Caco-2 (cell line): ENCODE measurements at regions not wholly inside any gene's neighbourhood (a gene's known extent, or its start where the extent isn't known, plus 50 kb on each side); places are given as distances from the start of the nearest gene placed in this dataset.

Source experiments
- BruUV-seq: library from RNA; stranded (reverse); fragments of 400-500 nt; replicated peaks from 2 replicates; lab custom pipeline; 2021; lab: Mats Ljungman, UMichigan
- CTCF ChIA-PET: fragments of 300-600 bp; sonication (Branson Sonifier 250); formaldehyde crosslinking; loops from one replicate; lab custom pipeline; 2022; ENCODE audit warnings: antibody characterized with exemption; lab: Charles Lee
- POLR2A ChIA-PET: fragments of 300-600 bp; sonication (Branson Sonifier 250); formaldehyde crosslinking; loops from one replicate; lab custom pipeline; 2022; ENCODE audit warnings: antibody characterized with exemption; lab: Charles Lee
- DNase-seq, 2 experiments: peaks; one replicate each; pipeline versions ENCODE4 v3.0.0 to v3.0.0-alpha.2; 2020 to 2022
- H3K27me3 ChIP-seq: replicated peaks from 2 replicates; pipeline ENCODE4 v1.6.0; 2011; ENCODE audit warnings: low read length; ENCODE audit not compliant: control insufficient read depth, insufficient read depth
- H3K36me3 ChIP-seq: 2 replicates; pipeline ENCODE4 v1.5.1; 2011; ENCODE audit warnings: low read length; ENCODE audit not compliant: control insufficient read depth, insufficient read depth
- H3K4me1 ChIP-seq: fragments of 250-450 bp; sonication (Bioruptor Pico); 2 replicates; pipeline ENCODE4 v1.5.1; 2020; ENCODE audit warnings: mild to moderate bottlenecking
- H3K4me3 ChIP-seq: 2 replicates; pipeline ENCODE4 v1.5.1; 2011; ENCODE audit warnings: low read depth, mild to moderate bottlenecking, control low read depth, low read length
- H3K9me3 ChIP-seq: fragments of 250-450 bp; sonication (Bioruptor Pico); 2 replicates; pipeline ENCODE4 v1.5.1; 2020; ENCODE audit warnings: mild to moderate bottlenecking, moderate library complexity
- H3K27ac Mint-ChIP-seq: one replicate; pipeline ENCODE4 v1.8.0; 2022; ENCODE audit warnings: mixed read lengths; ENCODE audit not compliant: unreplicated experiment
- H3K27me3 Mint-ChIP-seq: one replicate; pipeline ENCODE4 v1.8.0; 2022; ENCODE audit warnings: mixed read lengths; ENCODE audit not compliant: insufficient read depth, unreplicated experiment
- H3K36me3 Mint-ChIP-seq: one replicate; pipeline ENCODE4 v1.8.0; 2022; ENCODE audit warnings: mild to moderate bottlenecking, mixed read lengths; ENCODE audit not compliant: insufficient read depth, unreplicated experiment
- H3K4me1 Mint-ChIP-seq: one replicate; pipeline ENCODE4 v1.8.0; 2022; ENCODE audit warnings: low read depth, mixed read lengths; ENCODE audit not compliant: unreplicated experiment
- H3K4me3 Mint-ChIP-seq: one replicate; pipeline ENCODE4 v1.8.0; 2022; ENCODE audit warnings: mild to moderate bottlenecking, moderate library complexity, mixed read lengths; ENCODE audit not compliant: unreplicated experiment
- H3K9me3 Mint-ChIP-seq: one replicate; pipeline ENCODE4 v1.8.0; 2022; ENCODE audit warnings: mixed read lengths; ENCODE audit not compliant: unreplicated experiment
- intact Hi-C: fragments of 100-400 bp; cut with micrococcal nuclease; formaldehyde crosslinking; loops from one replicate; pipeline ENCODE4 v1.10.0; 2022; ENCODE audit not compliant: unreplicated experiment
- TF ChIP-seq, protein P1 (sequence below), 2 experiments: fragments of 200-600 bp in 1 of 2; IDR thresholded peaks; 1 replicate in 1 of 2; 2 replicates in 1 of 2; pipeline versions ENCODE4 v1.5.1 to v1.8.0; 2011 to 2022; ENCODE audit warnings: antibody characterized with exemption in 1 of 2, control low read depth in 1 of 2, inconsistent platforms in 1 of 2, low read depth in 1 of 2, low read length in 1 of 2, mild to moderate bottlenecking in 1 of 2, moderate library complexity in 1 of 2; ENCODE audit not compliant: insufficient read depth in 1 of 2, severe bottlenecking in 1 of 2, unreplicated experiment in 1 of 2

DNA sequence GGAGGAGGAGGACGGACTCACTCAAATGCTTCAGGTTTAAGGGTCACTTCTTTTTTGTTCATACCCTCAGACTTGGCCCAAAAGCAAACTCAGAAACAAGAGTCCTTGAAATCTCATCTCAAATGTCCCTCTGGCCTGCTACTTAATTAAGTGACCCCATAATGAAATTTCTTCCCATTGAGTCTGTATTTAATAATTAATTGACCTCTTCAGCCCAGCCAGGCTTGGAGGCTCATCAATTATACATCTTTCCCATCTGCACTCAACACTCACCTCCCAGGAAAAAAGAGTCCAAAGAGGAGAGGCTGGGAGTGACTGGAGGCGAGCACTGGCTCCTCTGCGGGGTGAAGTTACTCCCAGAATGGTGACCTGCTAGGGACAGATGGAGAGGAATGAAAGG lies 90.5 kb upstream of the EYA2 start:
- Histone ChIP-seq H3K9me3 (no peaks in the 10 kb centered on the region), H3K4me1 (no peaks in the 10 kb centered on the region), H3K36me3 (no peaks in the 10 kb centered on the region), H3K4me3 (no peak overlapping the region), H3K27me3 (no peaks in the 10 kb centered on the region; the same call in 1 of the 2 replicates)
- H3K9me3 Mint-ChIP-seq, result no peaks in the 10 kb centered on the region
- no peaks in the 10 kb centered on the region for H3K4me1 Mint-ChIP-seq
- H3K27ac Mint-ChIP-seq, result no peak overlapping the region
- TF ChIP-seq, protein P1, sequence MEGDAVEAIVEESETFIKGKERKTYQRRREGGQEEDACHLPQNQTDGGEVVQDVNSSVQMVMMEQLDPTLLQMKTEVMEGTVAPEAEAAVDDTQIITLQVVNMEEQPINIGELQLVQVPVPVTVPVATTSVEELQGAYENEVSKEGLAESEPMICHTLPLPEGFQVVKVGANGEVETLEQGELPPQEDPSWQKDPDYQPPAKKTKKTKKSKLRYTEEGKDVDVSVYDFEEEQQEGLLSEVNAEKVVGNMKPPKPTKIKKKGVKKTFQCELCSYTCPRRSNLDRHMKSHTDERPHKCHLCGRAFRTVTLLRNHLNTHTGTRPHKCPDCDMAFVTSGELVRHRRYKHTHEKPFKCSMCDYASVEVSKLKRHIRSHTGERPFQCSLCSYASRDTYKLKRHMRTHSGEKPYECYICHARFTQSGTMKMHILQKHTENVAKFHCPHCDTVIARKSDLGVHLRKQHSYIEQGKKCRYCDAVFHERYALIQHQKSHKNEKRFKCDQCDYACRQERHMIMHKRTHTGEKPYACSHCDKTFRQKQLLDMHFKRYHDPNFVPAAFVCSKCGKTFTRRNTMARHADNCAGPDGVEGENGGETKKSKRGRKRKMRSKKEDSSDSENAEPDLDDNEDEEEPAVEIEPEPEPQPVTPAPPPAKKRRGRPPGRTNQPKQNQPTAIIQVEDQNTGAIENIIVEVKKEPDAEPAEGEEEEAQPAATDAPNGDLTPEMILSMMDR (IDR thresholded peaks at IDR 0.05; ENCODE audit: insufficient read depth in 1 of 2, low read depth in 1 of 2, low read length in 1 of 2, severe bottlenecking in 1 of 2, unreplicated experiment in 1 of 2), result no peak
- no peak for DNase-seq
- intact Hi-C loops, result no loop called here
- peaks cover 35% of the 10 kb centered on the region for H3K27me3 Mint-ChIP-seq
- H3K36me3 Mint-ChIP-seq, result no peaks in the 10 kb centered on the region
- ChIA-PET POLR2A (no interaction called here), CTCF (no interaction called here)
- no peak overlapping the region for H3K4me3 Mint-ChIP-seq
- BruUV-seq, result no TSS peak

DNA sequence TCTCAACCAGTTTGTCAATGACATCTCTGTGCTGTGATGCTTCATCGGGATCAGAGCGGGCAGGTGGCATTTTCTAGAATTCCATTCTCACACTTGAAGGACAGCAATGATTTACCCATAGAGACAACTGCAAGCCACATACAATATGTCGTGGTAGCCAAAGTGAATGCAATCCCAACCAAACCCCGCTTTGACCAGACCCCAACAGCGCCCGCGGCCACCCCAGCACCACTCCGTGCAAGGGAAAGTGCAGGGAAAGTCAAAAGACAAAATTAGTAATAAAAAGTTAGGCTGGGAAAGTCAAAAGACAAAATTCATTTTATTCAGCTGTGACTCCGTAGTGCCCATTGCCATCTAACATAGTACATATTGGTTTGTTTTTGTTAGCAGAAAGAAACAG lies 88.8 kb upstream of the EYA2 start:
- CTCF ChIA-PET, result no interaction called here
- no peak for DNase-seq
- Mint-ChIP-seq H3K4me1 (no peaks in the 10 kb centered on the region), H3K9me3 (no peaks in the 10 kb centered on the region), H3K27me3 (peaks cover 29% of the 10 kb centered on the region), H3K36me3 (no peaks in the 10 kb centered on the region), H3K4me3 (no peak overlapping the region), H3K27ac (no peak overlapping the region)
- Histone ChIP-seq H3K36me3 (no peaks in the 10 kb centered on the region), H3K9me3 (no peaks in the 10 kb centered on the region), H3K4me1 (no peaks in the 10 kb centered on the region), H3K27me3 (no peaks in the 10 kb centered on the region), H3K4me3 (no peak overlapping the region)
- intact Hi-C loops, result no loop called here
- BruUV-seq, result no TSS peak
- POLR2A ChIA-PET, result no interaction called here
- TF ChIP-seq, protein P1 (IDR thresholded peaks at IDR 0.05; ENCODE audit: insufficient read depth in 1 of 2, low read depth in 1 of 2, low read length in 1 of 2, severe bottlenecking in 1 of 2, unreplicated experiment in 1 of 2), result no peak

DNA sequence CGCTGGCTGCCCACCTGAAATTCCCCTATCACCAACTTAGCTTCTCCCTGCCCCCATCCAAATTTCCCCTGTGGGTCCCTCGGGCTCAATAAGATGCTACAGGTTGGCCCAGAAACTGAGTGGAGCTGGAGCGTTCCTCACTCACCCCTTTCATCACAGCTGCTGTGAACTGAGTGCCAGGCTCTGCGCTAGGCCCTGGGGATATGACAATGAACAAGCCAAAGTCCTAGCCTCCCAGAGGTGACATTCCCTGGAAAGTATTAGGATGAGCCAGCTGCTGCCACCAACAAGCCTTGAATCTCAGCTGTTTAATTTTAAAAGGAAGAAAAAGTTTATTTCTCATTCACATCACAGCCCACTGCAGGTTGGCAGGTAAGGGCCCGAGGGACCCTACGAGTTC lies 86.6 kb upstream of the EYA2 start:
- H3K36me3 Mint-ChIP-seq, result no peaks in the 10 kb centered on the region
- no peaks in the 10 kb centered on the region for H3K9me3 ChIP-seq
- H3K4me3 ChIP-seq, result no peak overlapping the region
- H3K4me1 Mint-ChIP-seq, result peaks cover 5% of the 10 kb centered on the region
- ChIA-PET POLR2A (no interaction called here), CTCF (no interaction called here)
- H3K36me3 ChIP-seq, result no peaks in the 10 kb centered on the region
- DNase-seq, result no peak
- H3K4me1 ChIP-seq, result no peaks in the 10 kb centered on the region
- H3K27me3 Mint-ChIP-seq, result peaks cover 21% of the 10 kb centered on the region
- H3K4me3 Mint-ChIP-seq, result no peak overlapping the region
- no TSS peak for BruUV-seq
- intact Hi-C loops, result no loop called here
- TF ChIP-seq, protein P1 (IDR thresholded peaks at IDR 0.05; ENCODE audit: insufficient read depth in 1 of 2, low read depth in 1 of 2, low read length in 1 of 2, severe bottlenecking in 1 of 2, unreplicated experiment in 1 of 2), result no peak
- 0 out of 2 replicates have a peak, but pooled peaks cover 1% of the 10 kb centered on the region for H3K27me3 ChIP-seq
- no peaks in the 10 kb centered on the region for H3K9me3 Mint-ChIP-seq
- no peak overlapping the region for H3K27ac Mint-ChIP-seq
